Stomach (tissue), 4 donors: ENCODE measurements at regions not wholly inside any gene's neighbourhood (a gene's known extent, or its start where the extent isn't known, plus 50 kb on each side); places are given as distances from the start of the nearest gene placed in this dataset.

ENCODE experiments used
- POLR2AphosphoS5 ChIP-seq, 3 donors: sonication (generic); formaldehyde crosslinking; IDR thresholded peaks; one replicate each; pipeline ENCODE4 v1.6.1; 2016; ENCODE audit warnings: antibody characterized with exemption in 3 of 3
- TF ChIP-seq, protein P1 (sequence below), 7 experiments: fragments of 450-650 bp in 4 of 7; fragments of 200-600 bp in 3 of 7; sonication (generic) in 3 of 7; IDR thresholded peaks; one replicate each; pipeline ENCODE4 v1.5.1; 2016 to 2019; ENCODE audit warnings: antibody characterized with exemption in 7 of 7, control low read depth in 2 of 7, mild to moderate bottlenecking in 1 of 7

DNA sequence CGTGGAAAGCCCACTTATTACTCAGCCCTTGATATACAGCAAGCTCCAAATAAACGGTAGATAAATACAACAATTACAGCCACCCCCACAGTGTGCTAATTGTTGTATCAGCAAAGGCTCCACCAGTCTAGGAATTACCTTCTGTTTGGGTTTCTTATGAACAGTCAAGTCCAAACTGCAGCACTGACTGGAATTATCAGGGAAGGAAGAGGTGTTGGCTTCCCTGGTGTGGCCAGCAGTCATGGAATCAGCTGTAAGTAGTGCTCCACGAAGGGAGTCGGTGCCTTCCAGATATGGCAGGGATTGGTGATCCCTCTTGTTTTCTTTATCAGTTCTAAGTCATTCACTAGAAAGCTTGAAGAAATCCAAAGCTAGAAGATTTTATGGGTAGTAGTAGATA lies 209.1 kb downstream of the SNX19 start:
- TF ChIP-seq, protein P1, sequence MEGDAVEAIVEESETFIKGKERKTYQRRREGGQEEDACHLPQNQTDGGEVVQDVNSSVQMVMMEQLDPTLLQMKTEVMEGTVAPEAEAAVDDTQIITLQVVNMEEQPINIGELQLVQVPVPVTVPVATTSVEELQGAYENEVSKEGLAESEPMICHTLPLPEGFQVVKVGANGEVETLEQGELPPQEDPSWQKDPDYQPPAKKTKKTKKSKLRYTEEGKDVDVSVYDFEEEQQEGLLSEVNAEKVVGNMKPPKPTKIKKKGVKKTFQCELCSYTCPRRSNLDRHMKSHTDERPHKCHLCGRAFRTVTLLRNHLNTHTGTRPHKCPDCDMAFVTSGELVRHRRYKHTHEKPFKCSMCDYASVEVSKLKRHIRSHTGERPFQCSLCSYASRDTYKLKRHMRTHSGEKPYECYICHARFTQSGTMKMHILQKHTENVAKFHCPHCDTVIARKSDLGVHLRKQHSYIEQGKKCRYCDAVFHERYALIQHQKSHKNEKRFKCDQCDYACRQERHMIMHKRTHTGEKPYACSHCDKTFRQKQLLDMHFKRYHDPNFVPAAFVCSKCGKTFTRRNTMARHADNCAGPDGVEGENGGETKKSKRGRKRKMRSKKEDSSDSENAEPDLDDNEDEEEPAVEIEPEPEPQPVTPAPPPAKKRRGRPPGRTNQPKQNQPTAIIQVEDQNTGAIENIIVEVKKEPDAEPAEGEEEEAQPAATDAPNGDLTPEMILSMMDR (IDR thresholded peaks at IDR 0.05), result no peak
- no peak for TF ChIP-seq POLR2AphosphoS5 (IDR thresholded peaks at IDR 0.05)
